ENCODE measurements at regions not wholly inside any gene's neighbourhood (a gene's known extent, or its start where the extent isn't known, plus 50 kb on each side); places are given as distances from the start of the nearest gene placed in this dataset.
A peak's percentile ranks its signal among the peaks of the same experiment; 100 is the strongest.

- DNase-seq, result no peak
Observed at GRCh38 chr13:80452279-80452678, 111.4 kb upstream of the SPRY2 start.

GRCh38 chr13:80451641-80452040 lies 110.7 kb upstream of the SPRY2 start:
- no peak for DNase-seq

GRCh38 chr13:80450386-80450785 lies 109.5 kb upstream of the SPRY2 start:
- DNase-seq, result no peak

- no peak for DNase-seq
Observed at GRCh38 chr13:80448725-80449124, 107.8 kb upstream of the SPRY2 start.

- DNase-seq, result no peak
Observed at GRCh38 chr13:80447747-80448146, 106.8 kb upstream of the SPRY2 start.

- no peak for DNase-seq
Observed at GRCh38 chr13:80444240-80445015, 103.5 kb upstream of the SPRY2 start.

GRCh38 chr13:80442609-80443008 lies 101.7 kb upstream of the SPRY2 start:
- DNase-seq, result no peak

- no peak for DNase-seq
Observed at GRCh38 chr13:80441968-80442367, 101.0 kb upstream of the SPRY2 start.

- DNase-seq, result no peak
Observed at GRCh38 chr13:80438521-80438920, 97.6 kb upstream of the SPRY2 start.

- DNase-seq, result no peak
Observed at GRCh38 chr13:80437231-80437630, 96.3 kb upstream of the SPRY2 start.

GRCh38 chr13:80436571-80437169 lies 95.7 kb upstream of the SPRY2 start:
- DNase-seq, result no peak

- DNase-seq, result no peak
Observed at GRCh38 chr13:80430561-80430960, 89.6 kb upstream of the SPRY2 start.

- DNase-seq, result no peak
Observed at GRCh38 chr13:80428349-80429096, 87.6 kb upstream of the SPRY2 start.

- DNase-seq, result no peak
Observed at GRCh38 chr13:80419416-80419815, 78.5 kb upstream of the SPRY2 start.

GRCh38 chr13:80413611-80414010 lies 72.7 kb upstream of the SPRY2 start:
- DNase-seq, result no peak

GRCh38 chr13:80408270-80408669 lies 67.3 kb upstream of the SPRY2 start:
- DNase-seq, result no peak

- no peak for DNase-seq
Observed at GRCh38 chr13:80400865-80401426, 60.0 kb upstream of the SPRY2 start.

- DNase-seq, result no peak
Observed at GRCh38 chr13:80400164-80400864, 59.4 kb upstream of the SPRY2 start.

GRCh38 chr13:80399340-80400163 lies 58.6 kb upstream of the SPRY2 start:
- DNase-seq, result peak; percentile 43
